ENCODE measurements at regions not wholly inside any gene's neighbourhood (a gene's known extent, or its start where the extent isn't known, plus 50 kb on each side); places are given as distances from the start of the nearest gene placed in this dataset.

GRCh38 chr1:113281550-113281949 lies 108.8 kb upstream of the MAGI3 start:
- H3K4me3 Mint-ChIP-seq (ENCODE audit: unreplicated experiment): no peak overlapping the region
- no peak for DNase-seq (ENCODE audit: extremely low spot score, unreplicated experiment)
- no peaks in the 10 kb centered on the region for H3K36me3 Mint-ChIP-seq (ENCODE audit: unreplicated experiment)
- H3K27me3 Mint-ChIP-seq (ENCODE audit: unreplicated experiment): peaks cover 51% of the 10 kb centered on the region
- no peak for TF ChIP-seq CTCF (IDR thresholded peaks at IDR 0.05)
- H3K4me1 Mint-ChIP-seq (ENCODE audit: unreplicated experiment): no peaks in the 10 kb centered on the region
- H3K27ac Mint-ChIP-seq (ENCODE audit: unreplicated experiment): no peak overlapping the region
- H3K9me3 Mint-ChIP-seq (ENCODE audit: unreplicated experiment): no peaks in the 10 kb centered on the region

DNA sequence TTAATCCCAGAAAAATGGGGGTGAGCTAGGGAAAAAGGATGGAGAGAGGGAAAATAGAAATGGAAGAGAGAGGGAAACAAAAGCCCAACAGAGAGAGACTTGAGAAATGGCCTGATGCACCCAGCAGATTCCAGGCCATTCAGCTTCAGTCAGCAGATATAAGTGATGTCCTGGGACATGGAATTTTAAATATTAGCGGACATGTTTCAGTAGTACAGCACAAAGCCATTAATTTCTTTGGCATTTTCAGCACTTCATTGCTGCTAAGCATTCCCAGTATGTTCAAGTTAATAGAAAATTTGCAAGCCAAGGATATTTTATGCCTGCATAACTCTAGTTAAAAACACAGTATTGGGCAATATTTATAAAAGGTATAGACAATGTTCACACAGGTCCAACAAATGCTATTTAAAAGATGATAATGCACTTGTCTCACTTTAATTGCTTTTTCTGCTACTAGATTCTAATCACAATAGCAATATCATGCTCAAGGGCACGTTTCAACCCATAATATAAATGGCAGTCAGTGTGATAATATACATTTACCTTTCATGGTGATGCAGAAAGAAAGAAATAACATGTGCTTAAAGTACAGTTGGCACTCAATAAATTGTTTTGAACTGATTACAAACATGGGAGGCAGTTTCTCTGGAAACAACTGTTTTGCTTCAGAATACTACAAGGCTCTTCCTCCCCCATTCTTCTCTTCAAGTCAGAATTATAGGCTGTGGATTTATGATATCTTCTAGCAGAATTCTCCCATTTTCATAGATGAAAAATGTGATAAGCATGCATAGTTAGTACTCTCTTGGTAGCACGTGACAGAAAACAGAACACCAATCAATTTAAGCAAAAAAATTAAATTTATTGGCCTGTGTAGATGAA lies 108.1 kb upstream of the MAGI3 start:
- Mint-ChIP-seq H3K4me3 (ENCODE audit: unreplicated experiment) (no peak overlapping the region), H3K36me3 (ENCODE audit: unreplicated experiment) (no peaks in the 10 kb centered on the region), H3K9me3 (ENCODE audit: unreplicated experiment) (no peaks in the 10 kb centered on the region), H3K4me1 (ENCODE audit: unreplicated experiment) (no peaks in the 10 kb centered on the region), H3K27me3 (ENCODE audit: unreplicated experiment) (peaks cover 51% of the 10 kb centered on the region), H3K27ac (ENCODE audit: unreplicated experiment) (no peak overlapping the region)
- no peak for TF ChIP-seq CTCF (IDR thresholded peaks at IDR 0.05)
- no peak for DNase-seq (ENCODE audit: extremely low spot score, unreplicated experiment)

DNA sequence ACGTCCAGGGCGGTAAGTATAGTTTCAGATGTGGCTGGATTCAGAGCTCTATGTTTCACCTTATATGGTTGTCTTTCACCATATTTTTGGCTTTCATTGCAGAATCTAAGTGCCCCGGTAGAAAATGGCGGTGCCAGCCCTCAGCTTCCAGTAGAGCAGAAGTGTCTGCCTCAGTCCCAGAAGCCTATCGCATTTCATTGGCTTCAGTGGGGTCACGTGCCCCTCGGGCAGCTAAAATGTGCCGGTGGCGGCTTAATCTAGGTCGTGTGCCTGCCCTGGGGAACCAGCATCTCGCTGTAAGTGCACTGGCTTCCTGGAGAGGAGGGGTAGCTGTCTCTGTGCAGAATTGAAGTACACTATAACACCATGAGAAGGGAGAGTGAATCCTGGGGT lies 107.4 kb upstream of the MAGI3 start:
- Mint-ChIP-seq H3K27me3 (ENCODE audit: unreplicated experiment) (peaks cover 52% of the 10 kb centered on the region), H3K27ac (ENCODE audit: unreplicated experiment) (no peak overlapping the region), H3K36me3 (ENCODE audit: unreplicated experiment) (no peaks in the 10 kb centered on the region), H3K9me3 (ENCODE audit: unreplicated experiment) (no peaks in the 10 kb centered on the region), H3K4me1 (ENCODE audit: unreplicated experiment) (no peaks in the 10 kb centered on the region), H3K4me3 (ENCODE audit: unreplicated experiment) (no peak overlapping the region)
- no peak for TF ChIP-seq CTCF (IDR thresholded peaks at IDR 0.05)
- no peak for DNase-seq (ENCODE audit: extremely low spot score, unreplicated experiment)

- no peak for TF ChIP-seq CTCF (IDR thresholded peaks at IDR 0.05)
- no peak for DNase-seq (ENCODE audit: extremely low spot score, unreplicated experiment)
- peaks cover 48% of the 10 kb centered on the region for H3K27me3 Mint-ChIP-seq (ENCODE audit: unreplicated experiment)
- no peak overlapping the region for H3K4me3 Mint-ChIP-seq (ENCODE audit: unreplicated experiment)
- no peaks in the 10 kb centered on the region for H3K4me1 Mint-ChIP-seq (ENCODE audit: unreplicated experiment)
- no peak overlapping the region for H3K27ac Mint-ChIP-seq (ENCODE audit: unreplicated experiment)
- H3K9me3 Mint-ChIP-seq (ENCODE audit: unreplicated experiment): no peaks in the 10 kb centered on the region
- no peaks in the 10 kb centered on the region for H3K36me3 Mint-ChIP-seq (ENCODE audit: unreplicated experiment)
Observed at GRCh38 chr1:113283914-113284313, 106.4 kb upstream of the MAGI3 start.

- Mint-ChIP-seq H3K4me1 (ENCODE audit: unreplicated experiment) (no peaks in the 10 kb centered on the region), H3K9me3 (ENCODE audit: unreplicated experiment) (no peaks in the 10 kb centered on the region), H3K27ac (ENCODE audit: unreplicated experiment) (no peak overlapping the region), H3K36me3 (ENCODE audit: unreplicated experiment) (no peaks in the 10 kb centered on the region), H3K27me3 (ENCODE audit: unreplicated experiment) (peaks cover 35% of the 10 kb centered on the region), H3K4me3 (ENCODE audit: unreplicated experiment) (no peak overlapping the region)
- TF ChIP-seq CTCF (IDR thresholded peaks at IDR 0.05): no peak
- DNase-seq (ENCODE audit: extremely low spot score, unreplicated experiment): peak; percentile 17
Observed at GRCh38 chr1:113286156-113286555, 104.2 kb upstream of the MAGI3 start.

All from osteocyte (in vitro differentiated cells).